ENCODE measurements at regions not wholly inside any gene's neighbourhood (a gene's known extent, or its start where the extent isn't known, plus 50 kb on each side); places are given as distances from the start of the nearest gene placed in this dataset.

GRCh38 chr5:27465140-27465539 is 426.8 kb upstream of the CDH9 start:
- TF ChIP-seq CTCF (IDR thresholded peaks at IDR 0.05; ENCODE audit: low read depth, low read length, poor library complexity, severe bottlenecking) = no peak
- TF ChIP-seq EZH2phosphoT487 (IDR thresholded peaks at IDR 0.05; ENCODE audit: borderline replicate concordance, low read length) = no peak
